Fibroblast of villous mesenchyme (primary cell): ENCODE measurements at regions not wholly inside any gene's neighbourhood (a gene's known extent, or its start where the extent isn't known, plus 50 kb on each side); places are given as distances from the start of the nearest gene placed in this dataset.

Source experiments
- DNase-seq: peaks from one replicate; pipeline ENCODE4 v3.0.0-alpha.2; 2010; ENCODE audit warnings: low read depth
- H3K4me3 ChIP-seq: 2 replicates; pipeline ENCODE4 v1.5.1; 2011; ENCODE audit warnings: low read depth, mild to moderate bottlenecking, low read length
- TF ChIP-seq, protein P1 (sequence below): IDR thresholded peaks from 2 replicates; pipeline ENCODE4 v1.5.1; 2012; ENCODE audit warnings: low read depth, mild to moderate bottlenecking, low read length; ENCODE audit not compliant: insufficient read depth

DNA sequence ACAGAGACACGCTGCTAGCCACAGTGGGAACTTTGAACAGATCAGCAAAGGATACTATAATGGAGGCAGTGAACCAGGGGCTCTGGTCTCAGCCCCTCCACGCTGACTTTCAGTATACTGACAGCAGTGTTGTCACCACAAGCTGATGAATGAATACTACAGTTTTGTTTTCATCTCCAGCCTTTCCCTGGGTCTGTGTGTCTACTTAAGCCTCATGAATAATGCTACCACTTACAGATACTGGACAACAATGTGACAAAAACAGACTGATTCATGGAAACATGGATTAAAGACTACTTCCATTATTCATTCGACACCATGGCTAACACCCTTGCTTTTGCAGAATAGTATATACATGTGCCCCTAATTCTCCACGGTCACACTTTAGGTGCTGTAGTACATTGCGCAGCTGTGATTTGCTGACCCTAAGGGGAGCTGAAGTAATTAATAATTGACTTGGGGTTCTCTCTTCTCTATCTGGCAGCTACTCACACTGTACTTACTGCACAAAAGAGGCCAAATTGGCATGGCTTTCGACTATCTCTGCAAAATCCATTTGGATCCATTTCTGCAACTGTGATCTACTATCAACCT lies 203.2 kb upstream of the LYPLAL1 start:
- DNase-seq: no peak
- TF ChIP-seq, protein P1, sequence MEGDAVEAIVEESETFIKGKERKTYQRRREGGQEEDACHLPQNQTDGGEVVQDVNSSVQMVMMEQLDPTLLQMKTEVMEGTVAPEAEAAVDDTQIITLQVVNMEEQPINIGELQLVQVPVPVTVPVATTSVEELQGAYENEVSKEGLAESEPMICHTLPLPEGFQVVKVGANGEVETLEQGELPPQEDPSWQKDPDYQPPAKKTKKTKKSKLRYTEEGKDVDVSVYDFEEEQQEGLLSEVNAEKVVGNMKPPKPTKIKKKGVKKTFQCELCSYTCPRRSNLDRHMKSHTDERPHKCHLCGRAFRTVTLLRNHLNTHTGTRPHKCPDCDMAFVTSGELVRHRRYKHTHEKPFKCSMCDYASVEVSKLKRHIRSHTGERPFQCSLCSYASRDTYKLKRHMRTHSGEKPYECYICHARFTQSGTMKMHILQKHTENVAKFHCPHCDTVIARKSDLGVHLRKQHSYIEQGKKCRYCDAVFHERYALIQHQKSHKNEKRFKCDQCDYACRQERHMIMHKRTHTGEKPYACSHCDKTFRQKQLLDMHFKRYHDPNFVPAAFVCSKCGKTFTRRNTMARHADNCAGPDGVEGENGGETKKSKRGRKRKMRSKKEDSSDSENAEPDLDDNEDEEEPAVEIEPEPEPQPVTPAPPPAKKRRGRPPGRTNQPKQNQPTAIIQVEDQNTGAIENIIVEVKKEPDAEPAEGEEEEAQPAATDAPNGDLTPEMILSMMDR: no peak
- no peak overlapping the region for H3K4me3 ChIP-seq

DNA sequence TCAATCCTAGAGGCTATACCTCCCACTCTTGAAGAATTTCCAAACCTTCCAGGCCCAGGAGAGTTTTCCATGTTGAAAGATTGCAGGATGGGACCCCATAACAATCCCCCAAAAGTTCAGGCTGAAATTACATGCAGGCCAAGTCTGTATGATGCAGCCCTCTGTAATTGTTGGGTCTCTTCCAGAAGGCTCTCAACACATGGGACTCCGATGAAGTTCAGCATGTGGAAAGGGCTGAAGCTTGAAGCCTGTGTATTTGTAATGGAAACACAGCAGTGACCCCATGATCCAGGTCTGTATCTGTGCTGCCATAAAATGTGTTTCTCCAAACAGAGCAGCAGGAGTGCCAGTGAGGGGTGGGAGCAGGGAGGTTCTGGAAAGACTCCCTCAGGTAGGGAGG lies 202.5 kb upstream of the LYPLAL1 start:
- no peak overlapping the region for H3K4me3 ChIP-seq
- DNase-seq: no peak
- TF ChIP-seq, protein P1: no peak

- TF ChIP-seq, protein P1: no peak
- DNase-seq: no peak
- H3K4me3 ChIP-seq: no peak overlapping the region
Measured at GRCh38 chr1:218980881-218981280, 192.8 kb upstream of the LYPLAL1 start.

- no peak overlapping the region for H3K4me3 ChIP-seq
- TF ChIP-seq, protein P1: no peak
- DNase-seq: no peak
Measured at GRCh38 chr1:218982482-218982881, 191.2 kb upstream of the LYPLAL1 start.

DNA sequence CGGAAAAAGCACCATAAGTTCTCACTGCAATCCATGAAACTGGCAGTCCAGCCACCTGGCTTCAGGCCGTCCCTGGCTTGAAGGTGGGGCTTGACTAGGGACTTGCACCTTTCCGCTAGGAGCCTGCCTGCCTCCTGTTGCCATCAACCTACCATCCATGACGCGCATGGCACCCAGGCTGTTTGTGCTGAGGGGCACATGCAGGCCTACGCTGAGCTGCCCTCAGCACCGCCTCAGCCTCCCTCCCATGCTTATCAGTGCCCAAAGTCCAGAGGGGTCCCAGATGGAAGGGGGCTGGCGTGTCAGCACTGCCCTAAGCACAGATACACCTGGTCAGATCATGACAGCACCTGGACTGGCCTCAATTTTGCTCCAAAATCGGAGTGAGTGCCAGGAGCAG lies 190.2 kb upstream of the LYPLAL1 start:
- no peak for DNase-seq
- H3K4me3 ChIP-seq: no peak overlapping the region
- TF ChIP-seq, protein P1: no peak

DNA sequence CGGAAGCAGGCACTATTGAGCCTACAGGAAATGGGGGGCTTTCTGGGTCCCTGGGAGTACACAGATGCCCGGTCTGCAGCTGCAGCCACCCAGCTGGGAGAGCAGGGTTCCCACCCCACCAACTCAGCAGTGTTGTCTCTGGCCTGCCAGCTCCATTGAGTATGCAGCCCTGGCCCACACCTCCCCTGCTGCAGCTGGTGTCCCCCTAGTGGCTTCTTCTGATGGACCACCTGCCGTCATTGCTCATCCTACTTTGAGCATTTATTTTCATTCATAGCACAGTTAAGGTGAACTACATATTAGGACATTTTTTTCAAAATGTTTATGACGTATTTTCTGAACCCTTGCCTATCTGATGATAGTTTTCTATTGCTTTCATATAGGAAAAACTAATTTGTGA lies 189.8 kb upstream of the LYPLAL1 start:
- DNase-seq: no peak
- TF ChIP-seq, protein P1: peak; percentile 41
- H3K4me3 ChIP-seq: no peak overlapping the region

DNA sequence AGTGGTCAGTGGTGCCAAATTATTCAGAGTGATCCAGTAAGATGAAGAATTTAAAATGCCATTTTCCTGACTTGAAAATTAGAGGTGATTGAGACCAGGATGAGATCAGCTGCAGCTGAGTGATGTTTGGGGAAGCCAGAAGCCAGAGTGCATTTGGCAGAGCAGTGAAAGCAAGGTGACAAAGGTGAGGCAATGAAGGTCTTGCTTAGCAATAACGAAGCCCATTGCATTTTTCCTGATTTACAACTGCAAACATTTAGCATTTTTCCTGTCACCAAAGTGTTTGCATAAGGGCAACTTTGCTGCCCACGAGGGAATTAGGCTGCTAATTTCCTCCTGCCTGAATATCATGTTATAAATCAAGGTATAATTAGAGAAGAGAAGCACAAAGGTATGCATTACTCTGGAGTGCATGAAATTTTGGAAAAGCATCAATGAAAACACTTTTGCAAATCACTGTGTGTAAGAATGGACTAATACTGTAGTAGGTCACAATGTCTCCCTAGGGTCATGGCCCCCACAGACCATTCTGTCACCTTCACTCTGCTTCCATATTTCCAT lies 188.2 kb upstream of the LYPLAL1 start:
- TF ChIP-seq, protein P1: no peak
- no peak overlapping the region for H3K4me3 ChIP-seq
- no peak for DNase-seq
